EL (cell line): ENCODE measurements at regions not wholly inside any gene's neighbourhood (a gene's known extent, or its start where the extent isn't known, plus 50 kb on each side); places are given as distances from the start of the nearest gene placed in this dataset.

Experiments
- DNase-seq: peaks from one replicate; pipeline ENCODE4 v3.0.0-alpha.2; 2016

GRCh38 chr13:22253107-22253506, 582.2 kb downstream of the FGF9 start:
- no peak for DNase-seq

GRCh38 chr13:22256111-22256639, 585.3 kb downstream of the FGF9 start:
- DNase-seq: no peak

GRCh38 chr13:22262001-22262885, 591.4 kb downstream of the FGF9 start:
- DNase-seq: no peak

DNA sequence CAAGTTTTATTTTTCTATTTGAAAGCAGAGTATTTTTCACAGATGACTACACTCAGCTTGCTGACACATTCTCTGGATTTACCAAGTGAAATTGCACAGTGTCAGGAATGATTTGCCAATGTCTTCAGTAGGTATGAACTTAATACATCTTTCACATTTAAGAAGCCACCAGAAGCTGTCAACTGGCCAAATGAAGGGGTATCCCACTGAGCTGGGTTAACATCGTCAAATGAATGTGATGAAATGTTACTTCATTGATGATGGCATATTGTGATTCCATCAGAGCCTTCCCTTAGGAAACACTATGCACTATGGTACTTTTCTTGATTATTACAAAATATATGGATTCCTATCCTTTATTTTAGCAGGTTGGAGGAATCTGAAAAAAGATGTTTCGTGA, 592.3 kb downstream of the FGF9 start:
- DNase-seq: no peak

GRCh38 chr13:22265563-22265962, 594.7 kb downstream of the FGF9 start:
- DNase-seq: no peak

DNA sequence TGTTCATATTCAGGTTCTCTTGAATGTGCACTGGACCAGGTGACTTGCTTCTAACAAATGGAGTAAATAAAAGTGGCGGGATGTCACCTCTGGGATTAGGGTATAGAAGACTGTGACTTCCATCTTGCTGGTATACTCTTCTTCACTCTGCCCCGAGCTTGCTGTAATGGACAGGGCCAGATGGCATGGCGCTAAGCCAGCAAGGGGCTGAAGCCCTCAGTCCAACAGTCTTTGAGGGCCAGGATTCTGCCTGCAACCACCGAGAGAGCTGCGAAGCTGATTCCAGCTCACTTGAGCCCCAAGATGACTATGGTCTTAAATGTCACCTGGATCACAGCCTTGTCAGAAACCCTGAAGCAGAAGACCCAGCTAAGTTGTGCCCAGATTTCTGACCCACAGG, 600.0 kb downstream of the FGF9 start:
- no peak for DNase-seq

GRCh38 chr13:22271903-22272302, 601.0 kb downstream of the FGF9 start:
- DNase-seq: no peak

- no peak for DNase-seq
Measured at GRCh38 chr13:22275393-22275792, 604.5 kb downstream of the FGF9 start.

DNA sequence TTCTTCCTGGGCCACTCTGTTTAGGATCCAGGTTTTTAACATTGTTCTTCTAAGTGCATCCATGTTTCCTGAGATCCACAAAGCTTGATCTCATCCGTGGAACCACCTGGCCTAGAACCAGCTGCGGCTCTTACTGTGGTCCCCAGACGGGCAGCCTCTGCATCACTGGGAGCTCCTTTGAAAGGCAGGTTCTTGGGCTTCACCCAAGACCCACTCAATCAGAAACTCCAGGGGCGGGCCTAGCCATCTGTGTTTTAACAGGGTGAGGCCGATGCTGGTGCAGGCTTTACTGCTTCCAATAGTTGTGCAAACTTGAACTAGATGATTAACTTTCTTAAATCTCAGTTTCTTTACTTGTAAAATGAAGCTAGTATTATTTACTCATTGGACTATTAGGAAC, 605.7 kb downstream of the FGF9 start:
- no peak for DNase-seq

- DNase-seq: no peak
Measured at GRCh38 chr13:22278336-22278929, 607.6 kb downstream of the FGF9 start.

GRCh38 chr13:22285867-22286266, 615.0 kb downstream of the FGF9 start:
- no peak for DNase-seq

- DNase-seq: no peak
Measured at GRCh38 chr13:22286338-22286737, 615.5 kb downstream of the FGF9 start.

GRCh38 chr13:22287343-22287920, 616.6 kb downstream of the FGF9 start:
- no peak for DNase-seq

- DNase-seq: no peak
Measured at GRCh38 chr13:22288496-22288895, 617.6 kb downstream of the FGF9 start.

DNA sequence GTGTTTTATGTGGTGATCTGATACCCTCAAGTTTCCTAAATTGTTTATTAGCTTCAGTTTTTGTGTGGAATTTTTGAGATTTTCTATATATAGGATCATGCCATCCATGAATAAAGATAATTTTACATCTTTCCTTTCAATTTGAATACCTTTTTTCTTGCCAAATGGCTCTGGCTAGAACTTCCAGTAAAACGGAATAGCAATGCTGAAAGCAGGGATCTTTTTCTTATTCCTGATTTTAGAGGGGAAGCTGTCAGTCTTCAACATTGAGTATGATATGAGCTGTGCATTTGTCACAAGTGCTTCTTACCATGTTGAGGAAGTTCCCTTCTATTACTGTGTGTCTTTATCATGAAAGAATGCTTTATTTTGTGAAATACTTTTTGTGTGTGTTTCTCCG, 618.8 kb downstream of the FGF9 start:
- DNase-seq: no peak

- no peak for DNase-seq
Measured at GRCh38 chr13:22298530-22298929, 627.7 kb downstream of the FGF9 start.

DNA sequence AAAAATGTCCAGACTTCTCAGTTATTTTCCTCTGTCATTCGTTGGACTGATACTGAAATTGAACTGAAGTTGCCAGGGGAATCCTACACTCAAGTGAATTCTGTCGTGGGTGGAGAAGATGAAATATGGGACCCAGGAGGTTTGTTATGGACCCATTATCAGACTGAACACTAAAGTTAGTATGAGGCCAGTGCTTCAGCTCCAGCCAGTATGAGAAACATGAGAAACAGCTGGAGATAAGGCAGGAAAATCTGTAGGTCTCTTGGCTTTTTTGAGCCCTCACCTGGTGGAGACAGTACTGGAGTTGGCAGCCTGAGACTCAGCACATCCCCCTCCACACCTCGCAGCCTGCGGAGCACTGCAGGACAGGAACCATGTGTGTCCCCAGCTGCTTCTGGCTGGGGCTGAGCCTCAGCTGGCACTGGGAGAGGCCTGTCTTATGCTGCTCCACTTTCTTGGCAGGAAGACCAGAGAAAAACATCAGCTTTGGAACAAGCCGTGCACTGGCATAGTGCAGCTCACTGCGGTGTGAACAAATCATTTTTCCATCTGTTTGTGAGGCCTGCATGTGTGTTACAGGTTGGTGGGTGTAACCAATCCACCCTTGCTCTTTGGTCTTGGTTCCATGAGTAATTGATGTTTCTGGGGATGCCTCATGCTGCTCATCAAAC, 641.0 kb downstream of the FGF9 start:
- DNase-seq: no peak

DNA sequence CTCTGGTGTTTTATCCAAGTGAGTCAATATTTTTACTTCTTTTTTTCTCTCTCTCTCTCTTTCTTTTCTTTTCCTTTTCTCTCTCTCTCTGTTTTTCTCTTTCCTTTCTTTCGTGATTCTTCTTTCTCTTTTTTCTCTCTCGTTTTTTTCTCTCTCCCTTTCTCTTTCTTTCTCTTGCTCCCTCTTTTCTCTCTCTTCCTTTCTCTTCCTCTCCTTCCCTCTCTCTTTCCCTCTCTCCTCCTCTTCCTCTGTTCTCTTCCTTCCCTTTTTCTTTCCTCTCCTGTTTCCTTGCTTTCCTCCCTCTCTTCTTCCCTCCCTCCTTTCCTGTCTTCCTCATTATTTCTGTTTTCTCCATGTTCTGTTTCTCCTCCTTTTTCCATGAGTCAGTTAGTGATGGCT, 641.5 kb downstream of the FGF9 start:
- no peak for DNase-seq

DNA sequence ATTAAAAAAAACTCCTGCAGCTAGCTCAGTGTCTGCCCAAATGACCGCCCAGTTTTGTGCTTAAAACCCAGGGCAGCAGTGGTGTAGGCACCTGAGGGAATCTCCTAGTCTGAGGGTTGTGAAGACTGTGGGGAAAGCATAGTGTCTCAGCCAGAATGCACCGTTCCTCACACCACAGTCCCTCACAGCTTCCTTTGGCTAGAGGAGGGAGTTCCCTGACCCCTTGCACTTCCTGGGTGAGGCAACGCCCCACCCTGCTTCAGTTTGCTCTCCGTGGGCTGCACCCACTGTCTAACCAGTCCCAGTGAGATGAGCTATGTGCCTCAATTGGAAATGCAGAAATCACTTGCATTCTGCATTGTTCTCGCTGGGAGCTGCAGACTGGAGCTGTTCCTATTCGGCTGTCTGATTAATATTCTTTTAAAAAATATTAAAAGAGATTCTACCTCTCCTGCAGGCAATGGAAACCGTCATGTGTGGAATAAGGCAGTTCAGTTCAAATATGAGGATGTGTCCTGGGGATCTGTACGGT, 645.7 kb downstream of the FGF9 start:
- DNase-seq: no peak

DNA sequence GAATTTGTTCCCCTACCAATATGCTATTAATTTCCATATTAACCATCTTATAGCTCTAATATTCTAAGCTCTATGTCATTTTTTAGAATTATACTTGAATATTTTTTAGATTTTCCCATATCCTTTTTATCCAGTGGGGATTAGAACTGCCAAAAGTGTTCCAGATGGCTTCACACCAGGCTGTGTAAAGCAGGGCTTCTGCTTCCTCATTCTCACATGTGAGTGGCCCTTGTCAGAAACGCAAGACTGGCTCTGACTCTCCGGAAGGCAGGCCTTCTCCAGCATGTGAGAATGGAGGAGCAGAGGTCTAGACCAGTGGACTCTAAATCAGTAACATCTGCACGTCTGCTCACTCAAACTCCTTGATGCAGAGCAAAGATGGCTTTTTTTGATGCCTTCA, 650.1 kb downstream of the FGF9 start:
- DNase-seq: no peak

- no peak for DNase-seq
Measured at GRCh38 chr13:22325761-22326160, 654.9 kb downstream of the FGF9 start.

DNA sequence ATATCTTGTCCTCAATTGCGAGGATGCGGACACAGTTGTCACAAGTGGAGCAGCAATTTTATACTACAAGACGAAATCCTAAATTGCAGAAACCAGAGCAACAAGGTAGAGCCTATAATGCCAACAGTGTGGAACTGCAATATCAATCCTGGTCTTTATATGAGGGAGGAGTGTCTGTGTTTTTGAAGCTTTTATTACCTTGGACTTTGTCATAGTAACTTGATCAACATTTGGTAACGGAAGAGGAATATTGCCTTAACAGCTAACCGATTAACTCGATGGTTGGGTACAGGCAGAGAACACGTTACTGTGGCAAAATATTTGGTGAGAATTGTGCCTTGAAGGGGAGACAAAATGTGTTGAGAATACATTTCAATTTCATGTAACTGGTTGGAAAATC, 661.5 kb downstream of the FGF9 start:
- DNase-seq: no peak

DNA sequence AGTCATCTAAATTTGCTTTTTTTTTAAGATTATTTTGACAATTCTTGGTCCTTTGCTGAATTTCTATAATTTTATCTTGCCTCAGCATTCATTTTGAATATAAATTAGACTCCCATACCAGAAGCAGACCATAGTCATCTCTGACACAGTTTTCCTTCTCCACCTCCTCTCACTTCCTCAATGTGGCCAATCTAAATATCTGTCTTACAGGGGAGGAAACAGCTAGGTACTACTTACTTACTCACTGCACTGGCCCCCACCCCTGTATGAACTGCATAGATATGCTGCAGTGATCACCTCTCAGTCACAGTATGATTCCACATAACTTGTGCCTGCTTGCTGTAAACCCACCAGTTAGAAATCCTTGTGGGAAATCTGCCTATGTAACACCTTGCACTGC, 665.6 kb downstream of the FGF9 start:
- DNase-seq: no peak
